ENCODE measurements at regions not wholly inside any gene's neighbourhood (a gene's known extent, or its start where the extent isn't known, plus 50 kb on each side); places are given as distances from the start of the nearest gene placed in this dataset.

DNA sequence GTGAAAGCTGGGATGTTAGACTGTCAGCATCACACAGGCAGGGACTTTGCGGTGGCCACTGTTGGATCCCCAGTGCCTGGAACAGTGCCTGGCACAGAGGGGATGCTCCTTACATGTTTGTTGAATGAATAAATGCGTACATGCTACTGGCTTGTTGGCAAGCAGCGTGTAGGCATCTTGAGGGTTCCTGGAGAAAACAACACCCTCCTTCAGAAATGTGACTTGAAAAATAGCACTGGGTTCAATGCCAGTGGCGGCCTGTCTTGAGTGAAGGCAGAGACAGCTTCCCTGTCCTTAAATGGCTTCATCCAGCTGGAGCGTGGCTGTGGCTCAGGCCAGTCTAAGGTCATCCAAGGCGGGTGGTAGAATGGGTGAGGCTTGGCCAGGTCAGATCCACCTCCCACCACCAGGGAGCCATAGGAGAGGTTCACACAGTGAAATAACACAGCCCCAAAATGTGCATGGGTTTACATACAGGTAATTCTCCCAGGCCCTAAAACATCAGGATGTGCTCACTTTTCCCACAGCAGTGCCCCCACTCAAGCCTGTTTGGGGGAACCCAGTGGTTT lies 171.4 kb downstream of the PHETA1 start:
- no peak for DNase-seq (ENCODE audit: low read depth, low spot score)

DNA sequence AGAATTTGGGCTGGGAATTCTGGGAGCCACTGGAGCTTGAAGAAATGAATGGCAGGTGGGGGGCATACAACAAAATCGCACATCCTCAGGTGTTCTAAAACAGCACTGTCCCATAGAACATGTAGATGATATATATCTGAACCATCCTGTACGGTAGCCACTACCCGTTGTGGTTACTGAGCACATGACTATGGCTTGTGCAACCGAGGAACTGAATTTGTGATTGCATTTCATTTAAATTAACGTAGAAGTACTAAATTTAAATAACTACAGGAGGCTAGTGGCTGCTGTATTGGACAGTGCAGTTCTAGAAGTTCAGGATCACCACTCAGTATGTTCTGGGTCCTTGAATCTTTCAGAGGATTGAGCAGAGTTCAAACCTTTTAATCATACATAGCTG lies 172.4 kb downstream of the PHETA1 start:
- no peak for DNase-seq (ENCODE audit: low read depth, low spot score)

DNA sequence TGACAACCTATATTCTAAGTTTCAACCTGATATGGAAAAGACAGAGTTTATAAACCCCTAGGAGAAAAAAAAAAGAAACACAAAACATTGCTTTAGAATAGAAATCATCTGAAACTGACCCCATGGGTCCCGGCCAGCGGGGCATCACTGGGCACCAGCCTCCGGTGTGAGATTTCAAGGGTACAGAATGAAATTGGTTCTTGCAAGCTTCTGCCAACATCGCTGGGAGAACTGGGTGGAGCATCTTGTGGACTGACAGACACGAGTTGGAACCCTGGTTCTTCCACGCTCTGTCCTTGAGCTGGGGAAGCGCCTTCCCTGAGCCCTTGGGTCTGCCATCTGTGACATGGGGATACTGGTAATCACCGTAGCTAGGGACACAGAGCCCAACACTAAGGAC lies 173.6 kb downstream of the PHETA1 start:
- DNase-seq (ENCODE audit: low read depth, low spot score), result no peak

DNA sequence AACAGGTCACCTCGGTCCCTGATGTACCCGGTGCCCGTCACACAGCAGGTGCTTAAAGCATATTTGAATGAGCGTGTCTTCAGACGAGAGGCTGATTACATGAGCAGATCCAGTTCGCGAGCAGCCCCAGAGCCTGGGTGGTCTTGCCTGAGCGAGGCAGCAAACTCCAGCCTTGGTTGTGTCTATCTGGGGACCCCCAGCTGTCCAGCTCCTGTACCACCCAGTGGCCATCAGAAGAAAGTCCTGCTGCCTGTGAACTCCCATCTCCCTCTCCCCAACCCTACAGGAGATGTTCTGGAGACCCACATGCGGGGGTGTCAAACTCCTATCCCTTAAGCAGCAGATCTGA lies 174.2 kb downstream of the PHETA1 start:
- DNase-seq (ENCODE audit: low read depth, low spot score), result no peak

DNA sequence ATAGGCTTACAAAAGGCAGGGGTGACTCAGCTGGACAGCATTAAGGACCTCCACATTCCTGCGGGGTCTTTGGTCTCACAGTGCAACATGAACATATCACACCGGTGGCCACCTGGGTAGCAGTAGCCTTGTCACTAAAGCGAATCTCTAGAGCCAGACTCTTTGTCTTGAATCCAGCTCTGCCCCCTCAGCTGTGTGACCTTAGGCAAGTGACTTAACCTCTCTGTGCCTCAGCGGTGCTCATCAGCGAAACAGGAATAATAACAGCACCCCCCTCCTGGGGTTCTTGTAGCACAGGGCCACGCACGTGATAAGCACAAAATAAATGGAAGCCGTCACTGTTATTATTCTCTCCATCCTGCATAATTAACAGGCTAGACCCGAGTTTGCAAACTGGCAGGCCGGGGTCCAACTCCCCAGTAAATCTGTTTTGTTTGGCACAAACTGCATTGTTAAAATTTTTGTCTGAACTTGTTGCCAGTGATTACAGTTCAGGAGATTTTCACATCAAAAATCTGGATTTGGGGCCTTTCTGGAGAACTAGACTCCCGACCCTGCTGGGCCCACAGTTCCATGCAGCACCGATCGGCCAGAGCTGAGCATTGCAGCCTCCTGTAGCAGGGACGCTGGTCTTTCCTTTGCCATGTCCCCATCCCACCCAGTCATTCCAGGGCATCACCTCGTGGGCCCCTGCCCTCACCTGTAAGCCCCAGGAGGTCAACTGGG lies 174.8 kb downstream of the PHETA1 start:
- no peak for DNase-seq (ENCODE audit: low read depth, low spot score)

DNA sequence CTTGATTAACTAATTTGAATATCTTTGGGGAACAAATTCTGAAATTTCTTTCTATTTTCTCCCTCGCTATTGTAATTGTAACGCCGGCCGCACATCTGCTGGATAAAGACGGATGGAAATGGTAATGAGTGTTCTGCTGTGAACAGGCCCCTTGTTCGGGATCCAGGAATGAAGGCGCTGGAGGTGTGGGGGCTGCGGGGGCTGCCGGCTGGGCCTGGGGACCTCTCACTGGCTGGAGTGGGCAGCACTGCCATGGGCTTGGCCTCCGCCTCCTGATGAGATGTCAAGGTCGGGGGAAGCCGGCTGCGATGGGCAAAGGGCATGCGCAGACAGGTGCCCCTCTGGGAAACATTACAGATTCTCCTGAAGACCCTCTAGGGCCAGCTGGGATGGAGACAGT lies 175.4 kb downstream of the PHETA1 start:
- no peak for DNase-seq (ENCODE audit: low read depth, low spot score)

DNA sequence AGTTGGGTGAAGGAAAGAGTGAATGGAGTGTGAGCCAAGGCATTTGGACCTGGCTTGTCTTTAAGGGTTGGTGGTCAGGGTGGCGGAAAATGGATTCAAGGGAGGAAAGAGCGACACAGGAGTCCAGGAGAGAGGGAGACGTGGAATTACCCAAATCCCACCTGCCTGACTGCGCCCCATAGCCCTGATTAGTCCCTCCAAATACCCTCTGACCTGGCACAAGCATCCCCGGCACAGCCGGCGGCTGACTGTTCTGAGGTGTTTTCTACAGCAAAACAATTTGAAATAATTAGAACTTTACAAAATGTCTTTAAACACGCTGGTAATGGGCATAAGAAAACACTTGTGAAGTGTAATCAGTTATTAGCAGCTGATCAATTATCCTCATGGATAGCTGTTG lies 175.8 kb downstream of the PHETA1 start:
- DNase-seq (ENCODE audit: low read depth, low spot score), result no peak

DNA sequence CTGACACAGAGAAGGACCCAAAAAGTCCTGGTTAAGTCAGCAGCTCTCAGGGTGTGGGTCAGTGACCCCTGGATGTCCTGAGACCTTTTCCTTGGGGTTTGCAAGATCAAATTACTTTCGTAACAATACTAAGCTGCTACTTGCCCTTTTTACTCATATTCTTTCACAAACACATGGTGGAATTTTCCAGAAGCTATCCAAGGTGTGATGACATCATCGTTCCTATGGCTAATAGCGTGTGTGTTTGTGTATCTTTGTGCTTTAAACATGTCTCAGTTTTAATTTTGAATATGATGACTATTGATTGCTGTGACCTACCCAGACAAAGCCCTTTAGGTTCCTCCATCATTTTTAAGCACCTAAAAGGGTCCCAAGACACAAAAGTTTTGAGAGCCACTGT lies 176.2 kb downstream of the PHETA1 start:
- no peak for DNase-seq (ENCODE audit: low read depth, low spot score)

DNA sequence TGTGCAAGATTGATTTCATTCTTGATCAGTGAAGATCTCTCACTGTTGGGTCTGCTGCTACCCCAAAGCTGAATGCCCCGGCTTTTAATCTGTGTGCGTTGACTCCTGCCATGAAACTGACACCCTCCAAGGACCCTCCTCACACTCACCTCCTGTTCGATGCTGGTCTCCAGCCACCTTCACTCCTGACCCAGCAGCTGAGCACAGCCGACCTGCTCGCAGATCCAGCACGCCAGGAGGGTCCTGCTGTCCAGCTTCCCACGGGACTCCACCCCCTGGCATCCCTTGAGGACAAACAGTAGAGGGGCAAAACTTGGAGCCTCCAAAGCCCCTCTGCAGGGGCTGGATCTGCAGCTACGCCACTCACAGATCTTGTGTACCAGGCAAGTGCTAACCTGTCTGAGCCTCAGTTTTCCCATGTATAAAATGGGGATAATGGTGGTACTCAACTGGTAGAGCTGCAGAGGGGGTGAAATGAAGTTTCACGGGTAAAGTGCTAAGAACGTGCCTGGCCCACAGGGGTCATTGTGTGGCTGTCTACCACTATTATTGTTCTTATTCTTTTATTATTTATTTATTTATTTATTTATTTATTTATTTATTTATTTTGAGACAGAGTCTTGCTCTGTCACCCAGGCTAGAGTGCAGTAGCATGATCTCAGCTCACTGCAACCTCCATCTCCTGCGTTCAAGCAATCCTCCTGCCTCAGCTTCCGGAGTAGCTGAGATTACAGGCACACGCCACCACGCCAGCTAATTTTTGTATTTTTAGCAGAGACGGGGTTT lies 178.0 kb downstream of the PHETA1 start:
- DNase-seq (ENCODE audit: low read depth, low spot score), result no peak

DNA sequence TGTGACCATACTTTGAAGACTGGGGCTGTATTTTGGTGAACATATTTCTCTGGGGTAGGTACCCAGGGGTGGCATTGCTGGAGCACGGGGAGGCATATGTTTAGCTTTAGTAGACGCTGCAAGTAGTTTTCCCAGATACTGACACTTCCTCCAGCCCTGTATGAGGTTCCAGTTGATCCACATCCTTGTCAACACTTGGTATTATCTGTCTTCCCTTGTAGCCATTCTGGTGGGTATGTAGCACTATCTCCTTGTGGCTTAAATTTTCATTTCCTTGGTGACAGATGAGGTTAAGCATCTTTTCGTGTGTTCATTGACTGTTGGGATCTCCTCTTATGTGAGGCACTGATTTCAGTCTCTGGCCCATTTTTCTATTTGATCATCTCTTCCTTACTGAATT lies 179.1 kb downstream of the PHETA1 start:
- no peak for DNase-seq (ENCODE audit: low read depth, low spot score)

DNA sequence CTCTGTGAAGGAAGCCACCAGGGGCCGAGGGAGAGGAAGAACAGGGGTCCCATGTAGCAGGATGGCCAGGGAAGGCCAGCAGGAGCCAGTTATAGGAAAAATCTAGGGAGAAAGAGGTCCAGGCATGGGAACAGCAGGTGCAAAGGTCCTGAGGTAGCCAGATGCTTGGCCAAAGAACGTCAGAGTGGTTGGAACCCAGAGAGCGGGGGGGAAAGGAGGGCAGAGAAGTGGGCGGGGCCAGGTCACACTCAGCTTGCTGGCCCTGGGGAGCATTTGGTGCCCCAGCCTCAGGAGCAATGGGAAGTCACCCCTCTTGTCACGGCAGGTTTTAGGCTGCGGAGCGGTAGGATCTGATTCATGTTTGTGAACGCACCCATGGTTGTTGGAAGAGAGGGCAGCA lies 180.5 kb downstream of the PHETA1 start:
- no peak for DNase-seq (ENCODE audit: low read depth, low spot score)

DNA sequence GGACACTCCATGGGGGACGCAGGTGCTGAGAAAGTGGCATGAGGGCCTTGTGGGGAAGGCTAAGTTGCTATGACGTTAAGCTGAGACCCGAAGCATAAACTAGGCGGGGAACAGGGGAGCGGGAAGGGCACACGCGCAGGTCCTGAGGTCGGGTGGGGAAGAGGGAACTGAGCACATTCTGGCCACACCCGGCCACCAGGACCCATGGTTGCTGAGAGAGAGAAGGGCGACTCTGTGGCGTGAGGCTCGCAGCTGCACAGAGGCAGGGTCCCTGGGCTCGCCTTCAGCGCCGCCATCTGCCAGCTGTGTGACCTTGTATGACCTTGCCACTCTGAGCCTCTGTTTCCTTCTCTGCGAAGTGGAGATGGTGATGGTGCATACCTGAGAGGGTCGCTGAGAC lies 182.5 kb downstream of the PHETA1 start:
- DNase-seq (ENCODE audit: low read depth, low spot score), result no peak

DNA sequence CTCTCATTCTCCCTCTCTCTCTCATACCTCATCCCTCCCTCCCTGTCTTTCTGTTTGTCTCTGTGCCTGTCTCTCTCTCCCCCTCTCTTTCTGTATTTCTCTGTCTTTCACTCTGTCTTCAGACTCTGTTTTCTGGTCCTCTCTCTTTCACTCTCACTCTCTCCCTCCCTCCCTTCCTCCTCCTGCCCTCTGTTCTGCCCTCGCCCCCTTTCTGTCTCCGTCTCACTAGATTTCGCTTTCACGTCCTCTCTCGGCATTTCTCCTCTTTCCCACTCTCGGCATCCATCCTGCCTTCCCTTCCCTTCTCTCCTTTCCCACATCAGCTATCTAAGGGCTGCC lies 183.0 kb downstream of the PHETA1 start:
- DNase-seq (ENCODE audit: low read depth, low spot score), result no peak

DNA sequence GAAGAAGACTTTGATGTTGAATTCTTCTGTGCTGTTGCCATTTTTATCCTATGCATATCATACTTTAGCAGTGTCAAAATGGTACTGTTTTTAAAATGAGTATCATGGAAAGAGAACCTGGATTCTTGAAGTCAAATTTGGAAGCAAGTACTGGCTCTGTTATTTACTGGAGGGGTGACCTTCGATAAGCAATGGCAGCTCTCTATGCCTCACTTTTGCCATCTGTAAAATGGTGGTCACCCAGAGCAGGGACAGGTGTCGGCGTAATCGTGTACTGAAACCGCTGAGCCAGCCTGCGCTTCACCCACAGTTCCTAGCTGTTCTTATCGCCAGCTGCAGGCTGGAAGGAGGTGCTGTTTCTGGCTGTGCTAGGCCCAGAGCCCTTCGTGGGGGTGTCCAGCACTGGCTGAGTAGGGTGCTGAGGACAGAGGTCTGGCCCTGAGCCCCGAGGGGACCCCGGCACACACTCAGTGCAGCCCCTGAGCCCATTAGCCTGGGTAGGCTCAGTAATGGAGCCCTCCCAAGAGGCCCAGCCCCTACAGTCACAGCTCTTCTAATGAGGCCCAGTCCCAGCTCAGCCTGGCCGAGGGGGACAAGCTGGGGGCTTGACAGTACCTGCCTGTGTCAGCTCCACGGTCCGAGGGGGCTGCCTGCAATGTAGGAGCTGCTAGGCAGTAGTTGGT lies 183.5 kb downstream of the PHETA1 start:
- no peak for DNase-seq (ENCODE audit: low read depth, low spot score)

DNA sequence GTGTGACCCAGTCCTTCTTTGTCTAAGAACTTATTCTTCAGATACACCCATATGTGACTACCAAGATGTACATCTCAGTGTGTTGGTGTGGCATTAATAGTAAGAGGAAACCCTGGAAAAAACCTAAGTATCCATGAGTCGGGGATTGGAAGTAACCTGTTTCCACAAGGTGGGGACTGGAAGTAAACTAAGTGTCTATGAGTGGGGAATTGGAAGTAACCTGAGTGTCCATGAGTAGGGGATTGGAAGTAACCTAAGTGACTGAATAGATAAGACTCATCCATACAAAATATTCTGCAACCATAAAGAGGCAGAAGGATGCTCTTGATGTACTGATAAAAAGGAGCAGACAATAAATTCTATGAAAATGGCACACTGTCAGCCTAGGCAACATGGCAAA lies 184.7 kb downstream of the PHETA1 start:
- DNase-seq (ENCODE audit: low read depth, low spot score), result no peak

DNA sequence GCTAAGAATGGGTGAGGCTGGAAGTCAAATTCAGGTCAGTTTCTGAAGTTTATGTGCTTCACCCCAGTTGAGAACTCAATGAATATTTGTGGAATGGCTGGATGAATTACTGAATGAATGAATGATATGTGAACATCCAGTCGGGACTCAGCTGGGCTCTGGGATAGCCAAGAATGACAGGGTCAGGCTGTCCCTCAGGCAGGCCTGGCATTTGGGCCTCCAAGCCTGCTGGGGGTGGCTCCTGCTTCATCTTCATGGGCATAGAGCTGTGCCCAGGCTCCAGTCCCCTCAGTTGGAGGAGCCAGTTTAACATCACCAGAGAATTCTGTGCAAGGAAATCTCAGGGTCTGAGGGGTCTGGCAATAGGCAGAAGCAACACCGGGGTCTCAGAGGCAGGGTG lies 185.8 kb downstream of the PHETA1 start:
- DNase-seq (ENCODE audit: low read depth, low spot score), result no peak

DNA sequence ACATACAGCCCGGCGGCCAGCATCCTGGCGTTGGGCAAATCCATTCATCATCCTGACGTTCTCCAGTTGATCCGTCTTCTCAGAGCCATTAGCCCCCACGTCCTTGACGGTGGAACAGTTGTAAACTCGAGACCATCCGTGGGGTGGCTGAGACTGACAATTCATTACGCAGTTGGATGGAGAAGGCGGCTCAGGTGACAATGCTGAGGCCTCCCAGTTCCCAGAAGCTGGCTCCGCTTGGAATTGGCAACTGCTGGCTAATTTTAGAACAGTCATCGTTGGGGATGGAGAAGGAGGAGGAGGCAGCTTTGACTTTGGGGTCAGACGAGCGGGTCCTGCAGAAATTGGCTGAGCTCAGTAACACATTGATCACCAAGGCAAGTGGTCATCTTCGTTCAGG lies 186.5 kb downstream of the PHETA1 start:
- DNase-seq (ENCODE audit: low read depth, low spot score), result no peak

DNA sequence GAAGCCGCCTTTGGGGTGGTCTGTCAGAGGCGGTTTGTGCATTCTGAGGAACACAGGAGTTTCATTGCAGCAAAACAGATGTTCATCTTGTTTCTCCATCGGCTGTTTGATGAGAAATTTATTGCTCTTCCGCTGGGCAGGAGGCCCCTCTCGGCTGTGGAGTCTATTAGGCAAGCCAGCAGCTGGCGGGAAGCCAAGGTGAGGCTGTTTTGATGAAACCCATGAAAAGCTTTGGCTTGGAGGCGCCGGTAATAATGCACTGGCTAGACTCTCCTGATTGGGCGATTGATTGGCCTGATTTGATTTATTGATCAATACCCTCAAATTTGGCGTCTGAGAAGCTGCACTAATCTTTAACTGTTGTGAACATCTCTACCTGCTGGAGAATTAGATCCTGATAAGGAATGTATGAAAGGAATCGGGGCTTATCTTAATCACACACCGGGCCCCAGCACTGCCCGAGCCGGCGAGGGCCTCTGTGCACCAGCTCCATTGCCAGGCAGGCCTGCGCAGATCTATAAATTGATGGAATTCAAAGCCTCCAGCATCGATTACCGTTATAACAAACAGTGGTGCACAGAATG lies 187.7 kb downstream of the PHETA1 start:
- DNase-seq (ENCODE audit: low read depth, low spot score), result no peak

DNA sequence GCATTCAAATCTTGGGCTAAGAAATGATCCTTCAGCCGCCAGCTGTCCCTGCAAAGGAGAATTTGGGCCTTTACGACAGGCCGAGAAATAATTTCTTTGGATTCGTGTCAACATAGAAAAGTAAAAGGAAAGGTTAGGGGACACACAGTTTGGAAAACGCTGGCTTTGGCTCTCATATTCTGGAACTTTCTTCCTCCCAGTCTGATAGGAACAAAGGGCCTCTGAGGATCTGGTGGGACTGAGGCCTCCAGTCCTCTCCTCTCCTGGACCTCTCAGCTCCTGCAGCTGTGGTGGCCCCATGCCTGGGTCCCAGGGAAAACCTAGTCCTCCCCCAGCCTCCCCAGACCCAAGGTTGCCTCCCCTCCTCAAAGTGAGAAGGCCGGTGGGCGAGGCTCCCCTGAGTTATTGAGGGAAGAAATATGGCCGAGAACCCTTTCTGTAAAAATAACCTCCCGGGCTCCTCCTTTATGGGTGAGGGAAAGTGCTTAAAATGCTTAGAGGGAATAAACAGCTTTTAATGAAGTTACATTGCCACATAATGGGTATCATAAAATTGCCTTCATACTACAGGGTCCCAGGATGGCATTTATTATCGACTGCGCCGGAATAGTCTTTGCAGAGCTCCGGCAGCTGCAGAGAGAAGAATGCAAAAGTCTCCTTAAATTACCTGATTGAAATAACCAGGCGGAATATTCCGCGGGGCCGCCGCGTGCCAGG lies 188.3 kb downstream of the PHETA1 start:
- DNase-seq (ENCODE audit: low read depth, low spot score), result no peak

DNA sequence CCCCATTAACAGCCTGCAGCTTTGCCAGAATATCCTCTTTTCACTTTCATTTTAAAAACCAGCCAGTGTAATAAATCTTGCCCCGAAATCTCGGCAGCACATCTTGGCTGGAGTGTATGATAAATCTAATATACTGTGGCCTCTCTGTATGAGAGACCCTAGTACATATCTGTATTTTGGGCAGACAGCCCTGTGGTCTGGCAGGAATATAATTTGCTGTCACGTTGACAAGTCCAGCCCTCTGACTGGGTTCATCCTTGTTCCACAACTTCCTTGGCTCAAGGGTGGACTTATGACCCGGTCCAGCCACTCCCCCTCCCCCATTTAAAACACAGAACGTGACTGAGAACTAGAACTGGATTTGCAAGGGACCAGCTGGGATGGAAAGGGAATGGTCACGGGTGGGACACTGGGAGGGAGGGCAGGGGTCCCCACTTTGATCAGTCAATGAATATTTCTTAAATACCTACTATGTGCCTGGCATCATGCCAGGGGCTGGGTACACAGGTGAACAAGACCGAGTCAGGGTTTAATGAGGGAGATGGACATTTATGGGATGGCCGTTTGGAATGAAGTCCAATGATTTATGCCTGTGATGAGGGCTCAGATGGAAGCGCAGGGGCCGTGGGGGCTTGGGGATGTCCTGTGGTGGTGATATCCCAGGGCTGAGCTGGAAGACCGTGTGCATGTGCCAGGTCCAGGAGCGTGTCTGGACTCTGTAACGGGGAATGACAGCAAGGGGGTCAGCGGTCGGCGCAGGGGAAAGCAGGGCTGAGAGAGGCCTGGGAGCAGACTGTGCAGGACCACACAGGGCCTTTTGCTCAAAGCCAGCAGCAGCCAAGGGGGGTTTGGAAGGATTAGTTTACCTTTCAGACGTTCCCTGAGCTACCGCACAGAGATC lies 190.5 kb downstream of the PHETA1 start:
- DNase-seq (ENCODE audit: low read depth, low spot score), result no peak
